Peyer's patch (tissue), 4 donors: ENCODE measurements at regions not wholly inside any gene's neighbourhood (a gene's known extent, or its start where the extent isn't known, plus 50 kb on each side); places are given as distances from the start of the nearest gene placed in this dataset.

Source experiments
- POLR2A ChIP-seq, 2 donors: fragments of 450-650 bp; IDR thresholded peaks; one replicate each; pipeline ENCODE4 v1.5.1; 2017; ENCODE audit warnings: antibody characterized with exemption in 2 of 2, mild to moderate bottlenecking in 2 of 2, moderate library complexity in 2 of 2
- TF ChIP-seq, protein P1 (sequence below), 6 experiments: fragments of 450-650 bp in 4 of 6; fragments of 200-600 bp in 2 of 6; sonication (generic) in 1 of 6; IDR thresholded peaks; one replicate each; pipeline ENCODE4 v1.5.1; 2017 to 2019; ENCODE audit warnings: antibody characterized with exemption in 6 of 6, mild to moderate bottlenecking in 3 of 6, moderate library complexity in 1 of 6

DNA sequence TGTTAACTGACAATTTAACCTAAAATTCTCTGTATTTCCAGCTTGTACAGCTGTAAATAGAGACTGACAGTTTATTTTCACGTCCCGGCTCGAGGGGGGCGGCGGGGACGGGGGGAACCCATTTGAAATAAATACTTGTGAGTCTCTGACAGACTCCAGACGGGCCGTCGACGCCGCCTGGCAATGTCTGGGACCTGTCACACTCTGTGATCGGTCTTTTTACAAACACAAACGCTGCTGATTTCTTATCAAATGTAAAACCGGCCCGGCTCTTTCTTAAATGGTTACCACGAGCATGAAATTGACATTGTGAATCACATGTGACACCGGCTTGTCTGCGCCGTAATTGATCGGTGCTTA, 57.0 kb downstream of the UNCX start:
- no peak for TF ChIP-seq POLR2A (IDR thresholded peaks at IDR 0.05)
- TF ChIP-seq, protein P1, sequence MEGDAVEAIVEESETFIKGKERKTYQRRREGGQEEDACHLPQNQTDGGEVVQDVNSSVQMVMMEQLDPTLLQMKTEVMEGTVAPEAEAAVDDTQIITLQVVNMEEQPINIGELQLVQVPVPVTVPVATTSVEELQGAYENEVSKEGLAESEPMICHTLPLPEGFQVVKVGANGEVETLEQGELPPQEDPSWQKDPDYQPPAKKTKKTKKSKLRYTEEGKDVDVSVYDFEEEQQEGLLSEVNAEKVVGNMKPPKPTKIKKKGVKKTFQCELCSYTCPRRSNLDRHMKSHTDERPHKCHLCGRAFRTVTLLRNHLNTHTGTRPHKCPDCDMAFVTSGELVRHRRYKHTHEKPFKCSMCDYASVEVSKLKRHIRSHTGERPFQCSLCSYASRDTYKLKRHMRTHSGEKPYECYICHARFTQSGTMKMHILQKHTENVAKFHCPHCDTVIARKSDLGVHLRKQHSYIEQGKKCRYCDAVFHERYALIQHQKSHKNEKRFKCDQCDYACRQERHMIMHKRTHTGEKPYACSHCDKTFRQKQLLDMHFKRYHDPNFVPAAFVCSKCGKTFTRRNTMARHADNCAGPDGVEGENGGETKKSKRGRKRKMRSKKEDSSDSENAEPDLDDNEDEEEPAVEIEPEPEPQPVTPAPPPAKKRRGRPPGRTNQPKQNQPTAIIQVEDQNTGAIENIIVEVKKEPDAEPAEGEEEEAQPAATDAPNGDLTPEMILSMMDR (IDR thresholded peaks at IDR 0.05) = no peak
